Type B pancreatic cell (in vitro differentiated cells): ENCODE measurements at regions not wholly inside any gene's neighbourhood (a gene's known extent, or its start where the extent isn't known, plus 50 kb on each side); places are given as distances from the start of the nearest gene placed in this dataset.

Experiments
- DNase-seq: peaks from one replicate; pipeline ENCODE4 v3.0.0; 2021; ENCODE audit warnings: mixed read lengths; ENCODE audit not compliant: unreplicated experiment; ENCODE audit errors: extremely low spot score
- H3K27ac Mint-ChIP-seq: 2 replicates; pipeline ENCODE4 v1.8.0; 2021; ENCODE audit warnings: mild to moderate bottlenecking, mixed read lengths
- H3K27me3 Mint-ChIP-seq: 2 replicates; pipeline ENCODE4 v1.8.0; 2021; ENCODE audit warnings: mixed read lengths
- H3K36me3 Mint-ChIP-seq: 2 replicates; pipeline ENCODE4 v1.8.0; 2021; ENCODE audit warnings: mixed read lengths
- H3K4me1 Mint-ChIP-seq: one replicate; pipeline ENCODE4 v1.8.0; 2021; ENCODE audit warnings: mixed read lengths; ENCODE audit not compliant: unreplicated experiment
- H3K4me3 Mint-ChIP-seq: 2 replicates; pipeline ENCODE4 v1.8.0; 2021; ENCODE audit warnings: mild to moderate bottlenecking, mixed read lengths
- H3K9me3 Mint-ChIP-seq: 2 replicates; pipeline ENCODE4 v1.8.0; 2021; ENCODE audit warnings: mixed read lengths
- TF ChIP-seq, protein P1 (sequence below): fragments of 200-600 bp; sonication (generic); conservative IDR thresholded peaks from 2 replicates; pipeline ENCODE4 v1.5.0; 2021; ENCODE audit warnings: antibody characterized with exemption, mild to moderate bottlenecking

DNA sequence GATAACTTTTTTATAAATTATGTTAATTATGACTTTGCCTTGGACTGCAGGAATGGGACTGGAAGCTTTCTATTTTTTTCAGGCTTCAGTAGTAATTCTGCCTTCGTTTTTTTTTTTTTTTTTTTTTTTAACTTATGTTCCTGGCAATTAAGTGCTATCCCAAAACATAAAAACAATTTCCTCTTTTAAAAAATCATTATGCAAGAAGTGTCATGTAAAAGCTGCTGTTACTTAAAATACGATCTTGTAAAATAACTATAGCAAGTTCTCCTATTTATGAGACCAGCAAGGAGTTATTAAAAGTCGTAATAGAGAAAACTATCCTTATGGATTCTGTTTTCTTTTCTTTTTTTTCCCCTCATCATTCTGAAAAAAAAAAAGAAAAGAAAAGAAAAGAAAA, 106.6 kb upstream of the FOXN2 start:
- Mint-ChIP-seq H3K4me1 (peaks cover 14% of the 10 kb centered on the region), H3K4me3 (no peak overlapping the region), H3K36me3 (no peaks in the 10 kb centered on the region), H3K9me3 (no peaks in the 10 kb centered on the region), H3K27ac (no peak overlapping the region), H3K27me3 (no peaks in the 10 kb centered on the region)
- no peak for DNase-seq
- TF ChIP-seq, protein P1, sequence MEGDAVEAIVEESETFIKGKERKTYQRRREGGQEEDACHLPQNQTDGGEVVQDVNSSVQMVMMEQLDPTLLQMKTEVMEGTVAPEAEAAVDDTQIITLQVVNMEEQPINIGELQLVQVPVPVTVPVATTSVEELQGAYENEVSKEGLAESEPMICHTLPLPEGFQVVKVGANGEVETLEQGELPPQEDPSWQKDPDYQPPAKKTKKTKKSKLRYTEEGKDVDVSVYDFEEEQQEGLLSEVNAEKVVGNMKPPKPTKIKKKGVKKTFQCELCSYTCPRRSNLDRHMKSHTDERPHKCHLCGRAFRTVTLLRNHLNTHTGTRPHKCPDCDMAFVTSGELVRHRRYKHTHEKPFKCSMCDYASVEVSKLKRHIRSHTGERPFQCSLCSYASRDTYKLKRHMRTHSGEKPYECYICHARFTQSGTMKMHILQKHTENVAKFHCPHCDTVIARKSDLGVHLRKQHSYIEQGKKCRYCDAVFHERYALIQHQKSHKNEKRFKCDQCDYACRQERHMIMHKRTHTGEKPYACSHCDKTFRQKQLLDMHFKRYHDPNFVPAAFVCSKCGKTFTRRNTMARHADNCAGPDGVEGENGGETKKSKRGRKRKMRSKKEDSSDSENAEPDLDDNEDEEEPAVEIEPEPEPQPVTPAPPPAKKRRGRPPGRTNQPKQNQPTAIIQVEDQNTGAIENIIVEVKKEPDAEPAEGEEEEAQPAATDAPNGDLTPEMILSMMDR: no peak

DNA sequence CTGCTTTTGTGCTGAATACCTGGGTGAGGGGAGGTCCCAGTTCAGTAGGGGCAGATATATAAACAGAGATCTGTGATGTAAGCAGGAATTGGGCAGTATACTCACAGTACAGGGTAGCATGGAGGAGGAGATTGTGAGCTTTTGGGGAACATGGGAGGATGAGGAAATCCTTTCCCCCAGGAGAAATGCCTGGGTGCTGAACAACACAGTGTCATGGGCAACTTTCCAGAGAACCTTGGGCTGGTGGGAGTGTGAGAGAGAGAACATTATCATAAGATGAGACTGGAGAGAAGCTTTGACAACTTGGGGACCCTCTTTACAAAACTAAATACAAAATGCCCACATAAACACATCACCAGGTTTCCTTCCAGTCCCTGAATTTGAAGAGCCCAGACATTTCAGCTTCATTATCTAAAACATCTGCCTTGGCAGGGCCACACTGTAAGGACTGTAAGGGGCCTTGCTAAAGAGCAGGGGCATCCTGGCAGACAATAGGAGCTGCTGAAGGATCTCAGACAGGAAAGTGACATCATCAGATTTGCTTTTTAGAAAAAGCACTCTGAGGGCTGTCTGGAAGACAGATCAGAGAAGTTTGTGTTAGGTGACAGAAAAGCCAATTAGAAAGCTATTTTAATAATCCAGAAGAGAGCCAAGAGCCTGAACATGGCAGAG, 105.1 kb upstream of the FOXN2 start:
- Mint-ChIP-seq H3K27me3 (no peaks in the 10 kb centered on the region), H3K27ac (no peak overlapping the region), H3K4me3 (no peak overlapping the region), H3K36me3 (no peaks in the 10 kb centered on the region), H3K9me3 (no peaks in the 10 kb centered on the region), H3K4me1 (peaks cover 14% of the 10 kb centered on the region)
- DNase-seq: no peak
- TF ChIP-seq, protein P1: no peak

DNA sequence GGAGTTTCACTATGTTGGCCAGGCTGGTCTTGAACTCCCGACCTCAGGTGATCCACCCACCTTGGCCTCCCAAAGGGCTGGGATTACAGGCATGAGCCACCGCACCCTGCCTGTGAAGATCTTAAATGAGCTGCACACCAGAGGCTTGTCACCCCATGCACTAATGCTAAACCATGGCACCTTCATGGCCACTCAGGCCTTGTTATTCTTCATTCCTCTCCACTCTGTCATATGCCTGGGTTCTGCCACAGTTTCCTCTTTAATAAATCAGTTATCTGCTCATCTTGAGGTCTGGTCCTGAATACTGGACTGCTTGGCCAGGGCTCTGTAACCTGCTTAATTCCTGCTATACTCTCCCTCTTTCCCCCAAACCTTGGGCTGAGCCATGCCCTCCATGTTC, 104.3 kb upstream of the FOXN2 start:
- Mint-ChIP-seq H3K36me3 (no peaks in the 10 kb centered on the region), H3K9me3 (no peaks in the 10 kb centered on the region), H3K4me3 (no peak overlapping the region), H3K27me3 (no peaks in the 10 kb centered on the region), H3K27ac (no peak overlapping the region), H3K4me1 (peaks cover 14% of the 10 kb centered on the region)
- DNase-seq: no peak
- TF ChIP-seq, protein P1: no peak

DNA sequence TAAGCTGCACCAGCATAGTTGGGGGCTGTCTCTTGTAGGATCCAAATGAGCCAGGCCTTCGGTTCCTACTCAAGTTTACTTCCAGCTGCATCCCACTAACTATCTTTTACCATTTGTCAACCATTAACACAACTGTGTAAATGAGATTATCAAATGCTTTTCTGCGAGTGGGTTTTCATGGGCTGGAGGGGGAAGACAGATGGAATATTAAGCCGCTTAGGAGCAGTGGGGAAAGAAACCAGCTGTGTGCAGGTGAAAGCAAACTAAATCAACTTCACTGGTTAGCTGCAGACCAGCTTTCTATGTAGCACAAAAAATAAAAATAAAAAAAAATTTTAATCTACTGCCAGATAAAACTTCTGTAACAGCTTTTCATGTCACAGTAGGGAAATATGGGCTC, 100.8 kb upstream of the FOXN2 start:
- Mint-ChIP-seq H3K4me3 (no peak overlapping the region), H3K9me3 (no peaks in the 10 kb centered on the region), H3K4me1 (peaks cover 7% of the 10 kb centered on the region), H3K36me3 (no peaks in the 10 kb centered on the region), H3K27me3 (no peaks in the 10 kb centered on the region), H3K27ac (no peak overlapping the region)
- TF ChIP-seq, protein P1: no peak
- no peak for DNase-seq

DNA sequence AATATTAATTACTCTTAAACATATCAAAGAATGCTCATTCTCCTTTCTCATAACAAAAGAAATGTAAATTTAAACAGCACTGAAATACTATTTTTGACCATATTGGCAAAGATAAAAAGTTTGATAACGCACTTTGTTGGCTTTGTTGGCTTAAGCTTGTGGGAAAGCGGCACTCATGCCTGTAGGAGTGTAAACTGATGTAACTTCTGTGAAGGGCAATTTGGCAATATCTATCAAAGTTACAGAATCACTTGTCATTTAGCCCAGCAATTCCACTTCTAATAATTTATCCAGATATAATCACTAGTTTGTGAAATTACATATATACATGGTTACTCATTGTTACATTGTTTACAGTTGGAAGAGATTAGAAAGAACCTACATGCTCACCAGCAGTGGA, 96.3 kb upstream of the FOXN2 start:
- no peak overlapping the region for H3K27ac Mint-ChIP-seq
- H3K4me1 Mint-ChIP-seq: no peaks in the 10 kb centered on the region
- no peak overlapping the region for H3K4me3 Mint-ChIP-seq
- H3K36me3 Mint-ChIP-seq: no peaks in the 10 kb centered on the region
- no peaks in the 10 kb centered on the region for H3K9me3 Mint-ChIP-seq
- DNase-seq: no peak
- H3K27me3 Mint-ChIP-seq: no peaks in the 10 kb centered on the region
- TF ChIP-seq, protein P1: no peak

DNA sequence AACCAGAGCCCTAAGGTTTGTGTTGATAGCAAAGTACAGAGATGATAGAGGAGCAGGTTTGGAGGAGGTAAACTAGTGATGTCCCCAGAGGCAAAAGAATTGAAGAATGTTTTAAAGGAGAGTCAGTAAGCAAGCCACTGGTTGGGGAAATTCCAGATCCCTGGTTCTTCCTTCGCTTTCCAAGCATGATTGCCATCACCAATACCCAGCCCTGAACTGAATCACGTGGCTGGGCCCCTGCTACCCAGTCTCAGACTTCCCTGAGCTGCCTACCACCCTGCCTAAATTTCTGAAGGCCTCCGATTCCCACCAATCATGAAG, 95.3 kb upstream of the FOXN2 start:
- DNase-seq: no peak
- H3K27ac Mint-ChIP-seq: no peak overlapping the region
- H3K36me3 Mint-ChIP-seq: no peaks in the 10 kb centered on the region
- H3K4me3 Mint-ChIP-seq: no peak overlapping the region
- no peaks in the 10 kb centered on the region for H3K9me3 Mint-ChIP-seq
- H3K27me3 Mint-ChIP-seq: no peaks in the 10 kb centered on the region
- TF ChIP-seq, protein P1: no peak
- no peaks in the 10 kb centered on the region for H3K4me1 Mint-ChIP-seq
